B cell (primary cell): ENCODE measurements at regions not wholly inside any gene's neighbourhood (a gene's known extent, or its start where the extent isn't known, plus 50 kb on each side); places are given as distances from the start of the nearest gene placed in this dataset.

Source experiments
- ATAC-seq: fragments of 200-7000 bp; cut with Tn5 transposase; one replicate; pipeline ENCODE4 v1.10.0; 2021; ENCODE audit warnings: low read depth, mild to moderate bottlenecking, moderate number of reproducible peaks, moderate library complexity
- CTCF ChIA-PET: fragments of 350-600 bp; sonication (Branson Sonifier 250); formaldehyde crosslinking; loops from one replicate; lab custom pipeline; 2021; ENCODE audit warnings: antibody characterized with exemption, inconsistent platforms; lab: Charles Lee
- POLR2A ChIA-PET: fragments of 350-600 bp; sonication (Branson Sonifier 250); formaldehyde crosslinking; loops from one replicate; lab custom pipeline; 2021; ENCODE audit warnings: antibody characterized with exemption; lab: Charles Lee
- DNase-seq: peaks from one replicate; pipeline ENCODE4 v3.0.0; 2013
- H2AFZ ChIP-seq: 2 replicates; pipeline ENCODE4 v1.6.1; 2012; ENCODE audit warnings: mild to moderate bottlenecking, low read depth, low read length; ENCODE audit not compliant: insufficient read depth, poor library complexity, severe bottlenecking
- H3K27ac ChIP-seq, 2 donors: 1 replicate in 1 of 2; 2 replicates in 1 of 2; pipeline ENCODE4 v1.5.1; 2012 to 2013; ENCODE audit warnings: low read length in 2 of 2, mild to moderate bottlenecking in 2 of 2, moderate library complexity in 1 of 2
- H3K27me3 ChIP-seq, 4 experiments: fragments of 200-600 bp in 1 of 4; sonication (generic) in 1 of 4; replicated peaks in 1 of 4; 1 replicate in 2 of 4; 2 replicates in 2 of 4; pipeline versions ENCODE4 v1.6.1 to v1.7.0; 2013 to 2016; ENCODE audit warnings: low read length in 3 of 4, mild to moderate bottlenecking in 2 of 4, mixed read lengths in 1 of 4, moderate library complexity in 1 of 4; ENCODE audit not compliant: insufficient read depth in 4 of 4, control insufficient read depth in 3 of 4; ENCODE audit errors: control extremely low read depth in 1 of 4
- H3K36me3 ChIP-seq, 2 experiments: replicated peaks in 1 of 2; 1 replicate in 1 of 2; 2 replicates in 1 of 2; pipeline versions ENCODE4 v1.6.1 to v1.7.1; 2013; ENCODE audit warnings: low read length in 1 of 2; ENCODE audit not compliant: insufficient read depth in 2 of 2, control insufficient read depth in 1 of 2; ENCODE audit errors: control extremely low read depth in 1 of 2, extremely low read depth in 1 of 2
- H3K4me1 ChIP-seq, 2 donors: fragments of 200-600 bp in 1 of 2; sonication (generic) in 1 of 2; 1 replicate in 1 of 2; 2 replicates in 1 of 2; pipeline versions ENCODE4 v1.5.1 to v1.6.1; 2013 to 2017; ENCODE audit warnings: low read length in 2 of 2; ENCODE audit not compliant: control insufficient read depth in 2 of 2, insufficient read depth in 2 of 2
- H3K4me2 ChIP-seq: replicated peaks from 2 replicates; pipeline ENCODE3; 2012; ENCODE audit warnings: mild to moderate bottlenecking, low read depth, low read length; ENCODE audit not compliant: poor library complexity, severe bottlenecking
- H3K4me3 ChIP-seq, 5 experiments: fragments of 200-600 bp in 1 of 5; sonication (generic) in 1 of 5; 1 replicate in 3 of 5; 2 replicates in 2 of 5; pipeline versions ENCODE4 v1.5.1 to v1.7.0; 2011 to 2016; ENCODE audit warnings: low read length in 4 of 5, mild to moderate bottlenecking in 4 of 5, low read depth in 2 of 5, control low read depth in 1 of 5, moderate library complexity in 1 of 5; ENCODE audit not compliant: insufficient read depth in 1 of 5; ENCODE audit errors: control extremely low read depth in 1 of 5, extremely low read depth in 1 of 5
- H3K79me2 ChIP-seq: fragments of 200-600 bp; sonication (generic); one replicate; pipeline ENCODE4 v1.6.0; 2016; ENCODE audit warnings: low read length; ENCODE audit not compliant: control insufficient read depth, insufficient read depth
- H3K9ac ChIP-seq: fragments of 200-600 bp; sonication (generic); 2 replicates; pipeline ENCODE4 v1.6.1; 2017; ENCODE audit warnings: mild to moderate bottlenecking, low read length, moderate library complexity
- H3K9me3 ChIP-seq, 3 donors: one replicate each; pipeline versions ENCODE4 v1.6.1 to v1.7.1; 2013; ENCODE audit warnings: low read length in 2 of 3; ENCODE audit not compliant: control insufficient read depth in 2 of 3, insufficient read depth in 1 of 3; ENCODE audit errors: control extremely low read depth in 1 of 3
- H4K20me1 ChIP-seq: 2 replicates; pipeline ENCODE4 v1.6.0; 2012; ENCODE audit warnings: mild to moderate bottlenecking, low read length; ENCODE audit not compliant: insufficient read depth, control insufficient read depth, poor library complexity, severe bottlenecking
- H3K27ac Mint-ChIP-seq: one replicate; pipeline ENCODE4 v1.8.0; 2021; ENCODE audit warnings: mixed read lengths
- H3K27me3 Mint-ChIP-seq: one replicate; pipeline ENCODE4 v1.8.0; 2021; ENCODE audit warnings: mixed read lengths
- H3K4me1 Mint-ChIP-seq: one replicate; pipeline ENCODE4 v1.8.0; 2021; ENCODE audit warnings: mixed read lengths
- H3K4me3 Mint-ChIP-seq: one replicate; pipeline ENCODE4 v1.8.0; 2021; ENCODE audit warnings: mixed read lengths
- H3K9me3 Mint-ChIP-seq: one replicate; pipeline ENCODE4 v1.8.0; 2022; ENCODE audit warnings: mixed read lengths; ENCODE audit not compliant: insufficient read depth
- EZH2 ChIP-seq: IDR thresholded peaks from 2 replicates; pipeline ENCODE4 v1.6.1; 2012; ENCODE audit warnings: borderline replicate concordance, low read depth, mild to moderate bottlenecking, moderate library complexity, low read length; ENCODE audit not compliant: insufficient read depth, poor library complexity, severe bottlenecking
- WGBS: methylation state at CpG from one replicate; pipeline ENCODE4 v1.1.5; 2013; ENCODE audit warnings: missing lambda C conversion rate; ENCODE audit not compliant: insufficient coverage; 5-methylcytosine and 5-hydroxymethylcytosine counted together
- intact Hi-C: fragments of 100-400 bp; cut with micrococcal nuclease; formaldehyde crosslinking; loops from one replicate; pipeline ENCODE4 v1.10.0; 2022
- TF ChIP-seq, protein P1 (sequence below): fragments of 200-600 bp; IDR thresholded peaks from one replicate; pipeline ENCODE4 v1.8.0; 2022; ENCODE audit warnings: antibody characterized with exemption, mild to moderate bottlenecking

DNA sequence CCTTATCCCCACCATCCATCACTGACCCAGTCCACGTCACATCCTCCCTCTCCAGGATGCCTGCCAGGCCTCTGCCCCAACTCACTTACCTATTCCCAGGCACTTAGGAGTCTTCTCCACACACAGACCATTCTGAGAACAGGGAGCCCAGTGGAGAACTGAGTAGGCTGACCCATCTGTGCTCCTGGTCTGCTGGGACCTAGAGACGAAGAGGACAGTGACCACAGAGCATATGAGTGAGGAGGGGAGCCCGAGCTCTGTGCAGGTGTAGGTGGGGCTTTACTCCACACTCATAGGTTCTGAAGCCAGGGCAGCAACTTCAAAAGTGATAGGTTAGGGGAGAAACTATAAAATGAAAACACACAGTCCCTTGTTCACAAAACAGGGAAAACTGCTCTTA, 130.0 kb downstream of the NDUFA10 start:
- peaks cover 0 to 4% (median 1%) of the 10 kb centered on the region in 4 experiments for H3K27me3 ChIP-seq

DNA sequence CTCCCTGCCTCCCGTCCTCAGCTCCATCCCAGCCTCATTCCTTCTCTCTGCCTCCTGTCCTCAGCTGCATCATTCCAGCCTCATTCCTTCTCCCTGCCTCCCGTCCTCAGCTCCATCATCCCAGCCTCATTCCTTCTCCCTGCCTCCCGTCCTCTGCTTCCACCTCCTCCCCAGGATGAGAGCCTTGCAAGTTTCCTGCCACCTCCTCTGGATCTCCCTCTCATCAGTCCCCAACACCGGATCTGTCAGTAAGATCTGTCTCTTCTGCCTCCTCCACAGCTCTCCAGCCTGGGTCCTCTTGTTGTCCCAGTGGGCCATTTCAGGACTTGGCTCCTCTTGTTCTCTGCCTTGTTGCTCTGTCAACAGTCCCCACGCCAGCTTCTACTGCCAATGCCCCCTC, 130.9 kb downstream of the NDUFA10 start:
- H3K4me3 ChIP-seq, result no peak overlapping the region
- no peak overlapping the region for H2AFZ ChIP-seq
- no peaks in the 10 kb centered on the region for H3K79me2 ChIP-seq
- H3K9ac ChIP-seq, result no peak overlapping the region
- H4K20me1 ChIP-seq, result no peaks in the 10 kb centered on the region
- POLR2A ChIA-PET, result no interaction called here
- H3K27me3 ChIP-seq, result peaks cover 0 to 4% (median 1%) of the 10 kb centered on the region in 4 experiments
- intact Hi-C loops, result no loop called here
- CTCF ChIA-PET, result interaction anchor here (0.5 kb wide), 1 partner anchor 9 kb away, joined by 3 read pairs; no protein-coding TSS in a partner anchor
- peaks cover 0 to 11% (median 0%) of the 10 kb centered on the region in 3 donors for H3K9me3 ChIP-seq
- no peak for TF ChIP-seq EZH2
- TF ChIP-seq, protein P1, sequence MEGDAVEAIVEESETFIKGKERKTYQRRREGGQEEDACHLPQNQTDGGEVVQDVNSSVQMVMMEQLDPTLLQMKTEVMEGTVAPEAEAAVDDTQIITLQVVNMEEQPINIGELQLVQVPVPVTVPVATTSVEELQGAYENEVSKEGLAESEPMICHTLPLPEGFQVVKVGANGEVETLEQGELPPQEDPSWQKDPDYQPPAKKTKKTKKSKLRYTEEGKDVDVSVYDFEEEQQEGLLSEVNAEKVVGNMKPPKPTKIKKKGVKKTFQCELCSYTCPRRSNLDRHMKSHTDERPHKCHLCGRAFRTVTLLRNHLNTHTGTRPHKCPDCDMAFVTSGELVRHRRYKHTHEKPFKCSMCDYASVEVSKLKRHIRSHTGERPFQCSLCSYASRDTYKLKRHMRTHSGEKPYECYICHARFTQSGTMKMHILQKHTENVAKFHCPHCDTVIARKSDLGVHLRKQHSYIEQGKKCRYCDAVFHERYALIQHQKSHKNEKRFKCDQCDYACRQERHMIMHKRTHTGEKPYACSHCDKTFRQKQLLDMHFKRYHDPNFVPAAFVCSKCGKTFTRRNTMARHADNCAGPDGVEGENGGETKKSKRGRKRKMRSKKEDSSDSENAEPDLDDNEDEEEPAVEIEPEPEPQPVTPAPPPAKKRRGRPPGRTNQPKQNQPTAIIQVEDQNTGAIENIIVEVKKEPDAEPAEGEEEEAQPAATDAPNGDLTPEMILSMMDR, result no peak
- H3K4me3 Mint-ChIP-seq, result no peak overlapping the region
- H3K4me1 ChIP-seq, result peaks cover 4 to 11% of the 10 kb centered on the region in 2 donors
- no peak overlapping the region for H3K4me2 ChIP-seq
- H3K4me1 Mint-ChIP-seq, result no peaks in the 10 kb centered on the region
- H3K27ac Mint-ChIP-seq, result no peak overlapping the region
- H3K27ac ChIP-seq, result no peak overlapping the region
- no peaks in the 10 kb centered on the region for H3K36me3 ChIP-seq
- WGBS, result 86% methylated on average over 5 of the region's 5 CpGs
- peaks cover 31% of the 10 kb centered on the region for H3K27me3 Mint-ChIP-seq
- no peak for ATAC-seq
- no peaks in the 10 kb centered on the region for H3K9me3 Mint-ChIP-seq
- DNase-seq, result no peak

More for the DNA sequence above, 130.0 kb downstream of the NDUFA10 start:
- Histone ChIP-seq H3K9ac (no peak overlapping the region), H2AFZ (no peak overlapping the region), H3K27ac (no peak overlapping the region), H3K4me1 (peaks cover 4 to 11% of the 10 kb centered on the region in 2 donors), H3K4me3 (no peak overlapping the region), H4K20me1 (no peaks in the 10 kb centered on the region), H3K36me3 (no peaks in the 10 kb centered on the region), H3K9me3 (peaks cover 0 to 11% (median 0%) of the 10 kb centered on the region in 3 donors), H3K79me2 (no peaks in the 10 kb centered on the region), H3K4me2 (no peak overlapping the region)
- no CpG with 5 or more reads among the region's 3 CpGs for WGBS
- CTCF ChIA-PET, result no interaction called here
- Mint-ChIP-seq H3K27ac (no peak overlapping the region), H3K4me1 (no peaks in the 10 kb centered on the region), H3K4me3 (no peak overlapping the region), H3K9me3 (no peaks in the 10 kb centered on the region), H3K27me3 (peaks cover 31% of the 10 kb centered on the region)
- no peak for ATAC-seq
- intact Hi-C loops, result no loop called here
- DNase-seq, result no peak
- POLR2A ChIA-PET, result no interaction called here
- TF ChIP-seq EZH2, result no peak
- TF ChIP-seq, protein P1, result no peak
